ENCODE measurements at regions not wholly inside any gene's neighbourhood (a gene's known extent, or its start where the extent isn't known, plus 50 kb on each side); places are given as distances from the start of the nearest gene placed in this dataset.

DNA sequence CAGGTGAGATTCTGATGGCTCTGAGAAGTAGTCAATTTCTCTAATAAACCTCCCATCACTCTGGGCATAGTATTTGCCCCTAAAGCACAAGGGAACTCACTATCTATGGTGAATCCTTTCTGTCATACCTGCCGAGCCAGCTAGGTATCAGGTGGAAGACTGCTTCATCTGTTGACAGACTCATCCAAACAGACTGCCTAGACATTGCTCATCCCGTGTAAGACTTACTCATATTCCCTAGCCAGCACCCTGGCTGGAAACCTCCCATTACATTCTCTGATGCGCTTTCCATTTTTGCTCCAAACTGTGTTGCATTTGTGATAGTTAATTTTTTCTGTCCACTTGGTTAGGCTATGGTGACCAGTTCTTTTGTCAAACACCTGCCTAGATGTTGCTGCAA lies 595.9 kb downstream of the DNAH5 start:
- no peak overlapping the region for H3K4me3 Mint-ChIP-seq
- ChIA-PET POLR2A (no interaction called here), CTCF (no interaction called here)
- H3K27me3 Mint-ChIP-seq (ENCODE audit: low read depth): no peaks in the 10 kb centered on the region
- ATAC-seq: no peak
- H3K9me3 Mint-ChIP-seq: no peaks in the 10 kb centered on the region
- no peaks in the 10 kb centered on the region for H3K4me1 Mint-ChIP-seq
- H3K36me3 Mint-ChIP-seq: no peaks in the 10 kb centered on the region
- TF ChIP-seq ZNF232 (CRISPR knock-in tag; IDR thresholded peaks at IDR 0.05) (no peak), ZBTB43 (CRISPR knock-in tag; IDR thresholded peaks at IDR 0.05) (no peak), OVOL2 (CRISPR knock-in tag; IDR thresholded peaks at IDR 0.05; ENCODE audit: borderline replicate concordance) (no peak), ZNF263 (CRISPR knock-in tag; IDR thresholded peaks at IDR 0.05; ENCODE audit: low read depth) (no peak), CREM (CRISPR knock-in tag; IDR thresholded peaks at IDR 0.05) (no peak), NR3C1 (CRISPR knock-in tag; conservative IDR thresholded peaks at IDR 0.05; ENCODE audit: low read depth) (no peak), SMAD3 (CRISPR knock-in tag; IDR thresholded peaks at IDR 0.05; ENCODE audit: borderline replicate concordance) (no peak), ZNF121 (CRISPR knock-in tag; IDR thresholded peaks at IDR 0.05) (no peak), CBFB (CRISPR knock-in tag; IDR thresholded peaks at IDR 0.05; ENCODE audit: low read depth) (no peak), STAT6 (CRISPR knock-in tag; conservative IDR thresholded peaks at IDR 0.05; ENCODE audit: low read depth) (no peak), ZNF425 (CRISPR knock-in tag; conservative IDR thresholded peaks at IDR 0.05) (no peak), GABPB1 (CRISPR knock-in tag; IDR thresholded peaks at IDR 0.05) (no peak), CTCF (IDR thresholded peaks at IDR 0.05) (no peak), ERG (CRISPR knock-in tag; IDR thresholded peaks at IDR 0.05) (no peak), PRRX2 (CRISPR knock-in tag; IDR thresholded peaks at IDR 0.05) (no peak)
- TF ChIP-seq, protein P1, sequence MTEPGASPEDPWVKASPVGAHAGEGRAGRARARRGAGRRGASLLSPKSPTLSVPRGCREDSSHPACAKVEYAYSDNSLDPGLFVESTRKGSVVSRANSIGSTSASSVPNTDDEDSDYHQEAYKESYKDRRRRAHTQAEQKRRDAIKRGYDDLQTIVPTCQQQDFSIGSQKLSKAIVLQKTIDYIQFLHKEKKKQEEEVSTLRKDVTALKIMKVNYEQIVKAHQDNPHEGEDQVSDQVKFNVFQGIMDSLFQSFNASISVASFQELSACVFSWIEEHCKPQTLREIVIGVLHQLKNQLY (CRISPR knock-in tag; IDR thresholded peaks at IDR 0.05): no peak
- TF ChIP-seq, protein P2, sequence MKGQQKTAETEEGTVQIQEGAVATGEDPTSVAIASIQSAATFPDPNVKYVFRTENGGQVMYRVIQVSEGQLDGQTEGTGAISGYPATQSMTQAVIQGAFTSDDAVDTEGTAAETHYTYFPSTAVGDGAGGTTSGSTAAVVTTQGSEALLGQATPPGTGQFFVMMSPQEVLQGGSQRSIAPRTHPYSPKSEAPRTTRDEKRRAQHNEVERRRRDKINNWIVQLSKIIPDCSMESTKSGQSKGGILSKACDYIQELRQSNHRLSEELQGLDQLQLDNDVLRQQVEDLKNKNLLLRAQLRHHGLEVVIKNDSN (CRISPR knock-in tag; IDR thresholded peaks at IDR 0.05): no peak
- TF ChIP-seq, protein P3, sequence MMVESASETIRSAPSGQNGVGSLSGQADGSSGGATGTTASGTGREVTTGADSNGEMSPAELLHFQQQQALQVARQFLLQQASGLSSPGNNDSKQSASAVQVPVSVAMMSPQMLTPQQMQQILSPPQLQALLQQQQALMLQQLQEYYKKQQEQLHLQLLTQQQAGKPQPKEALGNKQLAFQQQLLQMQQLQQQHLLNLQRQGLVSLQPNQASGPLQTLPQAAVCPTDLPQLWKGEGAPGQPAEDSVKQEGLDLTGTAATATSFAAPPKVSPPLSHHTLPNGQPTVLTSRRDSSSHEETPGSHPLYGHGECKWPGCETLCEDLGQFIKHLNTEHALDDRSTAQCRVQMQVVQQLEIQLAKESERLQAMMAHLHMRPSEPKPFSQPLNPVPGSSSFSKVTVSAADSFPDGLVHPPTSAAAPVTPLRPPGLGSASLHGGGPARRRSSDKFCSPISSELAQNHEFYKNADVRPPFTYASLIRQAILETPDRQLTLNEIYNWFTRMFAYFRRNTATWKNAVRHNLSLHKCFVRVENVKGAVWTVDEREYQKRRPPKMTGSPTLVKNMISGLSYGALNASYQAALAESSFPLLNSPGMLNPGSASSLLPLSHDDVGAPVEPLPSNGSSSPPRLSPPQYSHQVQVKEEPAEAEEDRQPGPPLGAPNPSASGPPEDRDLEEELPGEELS (CRISPR knock-in tag; IDR thresholded peaks at IDR 0.05): no peak
- DNase-seq (ENCODE audit: low spot score): no peak
- no peak overlapping the region for H3K27ac Mint-ChIP-seq

All from WTC11 (cell line).